ENCODE measurements at regions not wholly inside any gene's neighbourhood (a gene's known extent, or its start where the extent isn't known, plus 50 kb on each side); places are given as distances from the start of the nearest gene placed in this dataset.

DNA sequence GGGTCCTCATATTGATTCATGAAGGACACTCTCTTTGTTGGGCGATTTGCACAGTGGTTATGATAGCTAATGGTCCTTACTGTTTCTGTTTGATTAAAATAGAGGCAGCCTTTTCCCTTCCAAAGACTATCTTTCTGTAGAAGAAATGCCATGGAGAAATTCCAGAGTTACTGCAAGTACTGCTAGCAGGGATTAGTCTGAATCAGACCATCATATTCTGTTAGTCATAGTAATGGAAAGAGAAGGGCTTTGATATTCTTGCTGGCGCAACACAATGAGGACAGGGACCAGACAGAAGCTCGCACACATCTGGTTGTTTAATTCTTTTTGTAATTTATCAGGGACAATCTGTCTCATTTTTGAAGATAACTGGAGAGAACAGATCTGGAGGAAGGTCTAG lies 304.5 kb upstream of the FZD8 start:
- TF ChIP-seq POLR2A (IDR thresholded peaks at IDR 0.05; ENCODE audit: low read depth, low read length) (no peak), POLR2AphosphoS5 (IDR thresholded peaks at IDR 0.05; ENCODE audit: low read depth, low read length) (no peak), TAF1 (IDR thresholded peaks at IDR 0.05; ENCODE audit: low read depth, low read length) (no peak), POU2F2 (IDR thresholded peaks at IDR 0.05; ENCODE audit: low read depth, low read length) (no peak)

Measured in GM12891 (cell line).